Spleen (tissue), 7 donors: ENCODE measurements at regions not wholly inside any gene's neighbourhood (a gene's known extent, or its start where the extent isn't known, plus 50 kb on each side); places are given as distances from the start of the nearest gene placed in this dataset.

Experiments used
- POLR2A ChIP-seq, 3 donors: fragments of 450-650 bp; IDR thresholded peaks; one replicate each; pipeline ENCODE4 v1.5.1; 2017; ENCODE audit warnings: antibody characterized with exemption in 3 of 3, mild to moderate bottlenecking in 1 of 3
- POLR2AphosphoS5 ChIP-seq, 3 donors: sonication (generic); formaldehyde crosslinking; IDR thresholded peaks; one replicate each; pipeline ENCODE4 v1.5.1; 2017; ENCODE audit warnings: antibody characterized with exemption in 3 of 3
- TF ChIP-seq, protein P1 (sequence below), 11 experiments: fragments of 200-600 bp in 7 of 11; fragments of 450-650 bp in 4 of 11; sonication (generic) in 4 of 11; IDR thresholded peaks in 8 of 11; conservative IDR thresholded peaks in 3 of 11; 1 replicate in 7 of 11; 2 replicates in 4 of 11; pipeline versions ENCODE4 v1.4.0 to v1.8.0; 2016 to 2021; ENCODE audit warnings: antibody characterized with exemption in 11 of 11, inconsistent platforms in 4 of 11, mild to moderate bottlenecking in 1 of 11
- donor health status: DM: no; HTN: no; CAD: no; lungs with moderate emphysema.
- donor health status: DM: no; HTN: no; CAD: no.
- donor health status: DM: no; HTN: no; CAD: no.

DNA sequence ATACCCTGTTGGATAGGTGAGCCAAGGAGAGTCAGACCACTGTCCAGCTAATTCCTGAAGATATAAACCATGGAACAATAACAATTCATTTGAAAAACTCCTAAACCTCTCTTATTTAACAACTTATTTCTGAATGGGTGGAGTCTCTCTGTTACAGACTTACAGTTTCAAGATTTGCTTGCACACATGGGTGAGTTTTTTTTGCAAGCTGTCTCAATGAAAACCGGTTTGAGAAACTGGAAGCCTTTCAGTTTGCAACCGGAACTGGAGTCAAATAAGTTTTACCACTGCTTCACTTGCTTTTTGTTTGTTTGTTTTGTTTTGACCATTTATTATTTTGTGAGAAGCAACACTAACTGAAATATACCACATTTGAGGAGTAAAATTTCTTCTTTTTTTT, 243.8 kb downstream of the MTERF1 start:
- TF ChIP-seq, protein P1, sequence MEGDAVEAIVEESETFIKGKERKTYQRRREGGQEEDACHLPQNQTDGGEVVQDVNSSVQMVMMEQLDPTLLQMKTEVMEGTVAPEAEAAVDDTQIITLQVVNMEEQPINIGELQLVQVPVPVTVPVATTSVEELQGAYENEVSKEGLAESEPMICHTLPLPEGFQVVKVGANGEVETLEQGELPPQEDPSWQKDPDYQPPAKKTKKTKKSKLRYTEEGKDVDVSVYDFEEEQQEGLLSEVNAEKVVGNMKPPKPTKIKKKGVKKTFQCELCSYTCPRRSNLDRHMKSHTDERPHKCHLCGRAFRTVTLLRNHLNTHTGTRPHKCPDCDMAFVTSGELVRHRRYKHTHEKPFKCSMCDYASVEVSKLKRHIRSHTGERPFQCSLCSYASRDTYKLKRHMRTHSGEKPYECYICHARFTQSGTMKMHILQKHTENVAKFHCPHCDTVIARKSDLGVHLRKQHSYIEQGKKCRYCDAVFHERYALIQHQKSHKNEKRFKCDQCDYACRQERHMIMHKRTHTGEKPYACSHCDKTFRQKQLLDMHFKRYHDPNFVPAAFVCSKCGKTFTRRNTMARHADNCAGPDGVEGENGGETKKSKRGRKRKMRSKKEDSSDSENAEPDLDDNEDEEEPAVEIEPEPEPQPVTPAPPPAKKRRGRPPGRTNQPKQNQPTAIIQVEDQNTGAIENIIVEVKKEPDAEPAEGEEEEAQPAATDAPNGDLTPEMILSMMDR (IDR thresholded peaks at IDR 0.05 in 8 of 11, conservative IDR thresholded peaks at IDR 0.05 in 3 of 11) = no peak
- TF ChIP-seq POLR2AphosphoS5 (IDR thresholded peaks at IDR 0.05) (no peak), POLR2A (IDR thresholded peaks at IDR 0.05) (no peak)
